Stimulated activated CD4-positive, alpha-beta T cell treated with anti-CD3 and anti-CD28 coated beads, TNF-alpha, amount 100 ng/mL, for 24 hours (primary cell): ENCODE measurements at regions not wholly inside any gene's neighbourhood (a gene's known extent, or its start where the extent isn't known, plus 50 kb on each side); places are given as distances from the start of the nearest gene placed in this dataset.

Experiments used
- DNase-seq, 3 experiments: peaks; one replicate each; pipeline ENCODE4 v3.0.0-alpha.2; 2020; ENCODE audit warnings: low read depth in 3 of 3

- no peak for DNase-seq
These were observed 320.0 kb downstream of the HAPSTR1 start for GRCh38 chr16:9411426-9411825.

- DNase-seq, result no peak
These were observed 320.8 kb downstream of the HAPSTR1 start for GRCh38 chr16:9412031-9412914.

GRCh38 chr16:9412915-9413264, 321.4 kb downstream of the HAPSTR1 start:
- DNase-seq, result no peak

GRCh38 chr16:9415545-9415944, 324.1 kb downstream of the HAPSTR1 start:
- no peak for DNase-seq

GRCh38 chr16:9417898-9418297, 326.5 kb downstream of the HAPSTR1 start:
- no peak for DNase-seq

- no peak for DNase-seq
These were observed 327.7 kb downstream of the HAPSTR1 start for GRCh38 chr16:9419161-9419560.

- no peak for DNase-seq
These were observed 331.5 kb downstream of the HAPSTR1 start for GRCh38 chr16:9422762-9423513.

- no peak for DNase-seq
These were observed 333.8 kb downstream of the HAPSTR1 start for GRCh38 chr16:9425236-9425635.

- DNase-seq, result no peak
These were observed 337.0 kb downstream of the HAPSTR1 start for GRCh38 chr16:9428355-9429005.

GRCh38 chr16:9429646-9430330, 338.3 kb downstream of the HAPSTR1 start:
- no peak for DNase-seq

GRCh38 chr16:9434659-9435058, 343.2 kb downstream of the HAPSTR1 start:
- no peak for DNase-seq

GRCh38 chr16:9436175-9436574, 344.7 kb downstream of the HAPSTR1 start:
- no peak for DNase-seq

GRCh38 chr16:9437115-9437514, 345.7 kb downstream of the HAPSTR1 start:
- no peak for DNase-seq

- DNase-seq, result no peak
These were observed 347.5 kb downstream of the HAPSTR1 start for GRCh38 chr16:9438991-9439390.

- DNase-seq, result no peak
These were observed 349.6 kb downstream of the HAPSTR1 start for GRCh38 chr16:9441012-9441411.

- DNase-seq, result no peak
These were observed 352.4 kb downstream of the HAPSTR1 start for GRCh38 chr16:9443864-9444263.

GRCh38 chr16:9446471-9447194, 355.2 kb downstream of the HAPSTR1 start:
- no peak for DNase-seq

GRCh38 chr16:9447195-9447551, 355.7 kb downstream of the HAPSTR1 start:
- DNase-seq, result no peak

GRCh38 chr16:9447699-9448098, 356.3 kb downstream of the HAPSTR1 start:
- no peak for DNase-seq

GRCh38 chr16:9449597-9449996, 358.2 kb downstream of the HAPSTR1 start:
- DNase-seq, result no peak

GRCh38 chr16:9457215-9457614, 365.8 kb downstream of the HAPSTR1 start:
- DNase-seq, result no peak
